ENCODE measurements at regions not wholly inside any gene's neighbourhood (a gene's known extent, or its start where the extent isn't known, plus 50 kb on each side); places are given as distances from the start of the nearest gene placed in this dataset.
"Not testable (repeated sequence)": the region's sequence is repeated elsewhere in the genome, so short reads cannot be mapped to it uniquely, and the experiment has no call there.

GRCh38 chr5:104859437-104859836 lies 1296.8 kb upstream of the NUDT12 start:
- no peaks in the 10 kb centered on the region for H3K4me1 ChIP-seq (ENCODE audit: control insufficient read depth, insufficient read depth, low read length)
- no peaks in the 10 kb centered on the region for H3K9me3 ChIP-seq (ENCODE audit: control insufficient read depth, insufficient read depth, low read depth, low read length)
- no peak overlapping the region for H3K4me3 ChIP-seq (ENCODE audit: low read depth, low read length)
- POLR2A ChIA-PET = no interaction called here
- TF ChIP-seq ZNF184 (tag by site-specific recombination; IDR thresholded peaks at IDR 0.05) = no peak
- no peak for TF ChIP-seq ZNF416 (tag by site-specific recombination; IDR thresholded peaks at IDR 0.05)
- TF ChIP-seq ZIC2 (tag by site-specific recombination; IDR thresholded peaks at IDR 0.05) = no peak
- no peak for TF ChIP-seq ZNF19 (tag by site-specific recombination; IDR thresholded peaks at IDR 0.05; ENCODE audit: low read depth)
- TF ChIP-seq HIC1 (tag by site-specific recombination; IDR thresholded peaks at IDR 0.05) = no peak
- no peak for TF ChIP-seq ZNF555 (tag by site-specific recombination; conservative IDR thresholded peaks at IDR 0.05)
- no peak for TF ChIP-seq REPIN1 (tag by site-specific recombination; IDR thresholded peaks at IDR 0.05; ENCODE audit: low read depth)
- no peak for TF ChIP-seq EGR2 (tag by site-specific recombination; IDR thresholded peaks at IDR 0.05; ENCODE audit: low read depth)
- no peak for TF ChIP-seq SETDB1 (IDR thresholded peaks at IDR 0.05; ENCODE audit: insufficient read length, low read length)
- TF ChIP-seq ATF2 (tag by site-specific recombination; IDR thresholded peaks at IDR 0.05; ENCODE audit: low read depth) = no peak
- no peak for TF ChIP-seq ZNF132 (tag by site-specific recombination; IDR thresholded peaks at IDR 0.05; ENCODE audit: borderline replicate concordance)
- CTCF ChIA-PET = no interaction called here
- no peaks in the 10 kb centered on the region for H3K36me3 ChIP-seq (ENCODE audit: control insufficient read depth in 2 of 2, insufficient read depth in 1 of 2, low read length in 2 of 2)
- no peak overlapping the region for H3K27ac ChIP-seq (ENCODE audit: extremely low read depth, low read depth, low read length)

GRCh38 chr5:104852099-104852498 lies 1289.5 kb upstream of the NUDT12 start:
- POLR2A ChIA-PET; H3K27ac ChIP-seq (ENCODE audit: extremely low read depth, low read depth, low read length); H3K4me1 ChIP-seq (ENCODE audit: control insufficient read depth, insufficient read depth, low read length); H3K36me3 ChIP-seq (ENCODE audit: control insufficient read depth in 2 of 2, insufficient read depth in 1 of 2, low read length in 2 of 2); H3K9me3 ChIP-seq (ENCODE audit: control insufficient read depth, insufficient read depth, low read depth, low read length); H3K4me3 ChIP-seq (ENCODE audit: low read depth, low read length); CTCF ChIA-PET: not testable (repeated sequence)

- CTCF ChIA-PET = no interaction called here
- Histone ChIP-seq H3K4me1 (ENCODE audit: control insufficient read depth, insufficient read depth, low read length) (no peaks in the 10 kb centered on the region), H3K36me3 (ENCODE audit: control insufficient read depth in 2 of 2, insufficient read depth in 1 of 2, low read length in 2 of 2) (no peaks in the 10 kb centered on the region), H3K27ac (ENCODE audit: extremely low read depth, low read depth, low read length) (no peak overlapping the region), H3K9me3 (ENCODE audit: control insufficient read depth, insufficient read depth, low read depth, low read length) (no peaks in the 10 kb centered on the region), H3K4me3 (ENCODE audit: low read depth, low read length) (no peak overlapping the region)
- POLR2A ChIA-PET = no interaction called here
- TF ChIP-seq ZNF280D (tag by site-specific recombination; IDR thresholded peaks at IDR 0.05) = no peak
- TF ChIP-seq MZF1 (tag by site-specific recombination; IDR thresholded peaks at IDR 0.05; ENCODE audit: borderline replicate concordance) = no peak
- no peak for TF ChIP-seq ZBTB20 (tag by site-specific recombination; IDR thresholded peaks at IDR 0.05)
- no peak for TF ChIP-seq ZNF174 (tag by site-specific recombination; IDR thresholded peaks at IDR 0.05)
- TF ChIP-seq ZNF558 (tag by site-specific recombination; IDR thresholded peaks at IDR 0.05) = no peak
- no peak for TF ChIP-seq ZNF610 (tag by site-specific recombination; IDR thresholded peaks at IDR 0.05; ENCODE audit: borderline replicate concordance)
- TF ChIP-seq ZNF404 (tag by site-specific recombination; IDR thresholded peaks at IDR 0.05) = no peak
- TF ChIP-seq ZNF223 (tag by site-specific recombination; IDR thresholded peaks at IDR 0.05) = no peak
- TF ChIP-seq ZNF704 (tag by site-specific recombination; IDR thresholded peaks at IDR 0.05) = no peak
- no peak for TF ChIP-seq ZNF274 (IDR thresholded peaks at IDR 0.05; ENCODE audit: low read length)
- no peak for TF ChIP-seq ZNF274 (tag by site-specific recombination; IDR thresholded peaks at IDR 0.05; ENCODE audit: borderline replicate concordance)
- no peak for TF ChIP-seq PRDM6 (tag by site-specific recombination; IDR thresholded peaks at IDR 0.05)
- TF ChIP-seq ZNF214 (tag by site-specific recombination; IDR thresholded peaks at IDR 0.05; ENCODE audit: borderline replicate concordance) = no peak
Measured at GRCh38 chr5:104845541-104845940, 1283.0 kb upstream of the NUDT12 start.

Measured in HEK293 (cell line).